ENCODE measurements at regions not wholly inside any gene's neighbourhood (a gene's known extent, or its start where the extent isn't known, plus 50 kb on each side); places are given as distances from the start of the nearest gene placed in this dataset.
"Not testable (repeated sequence)": the region's sequence is repeated elsewhere in the genome, so short reads cannot be mapped to it uniquely, and the experiment has no call there.

DNA sequence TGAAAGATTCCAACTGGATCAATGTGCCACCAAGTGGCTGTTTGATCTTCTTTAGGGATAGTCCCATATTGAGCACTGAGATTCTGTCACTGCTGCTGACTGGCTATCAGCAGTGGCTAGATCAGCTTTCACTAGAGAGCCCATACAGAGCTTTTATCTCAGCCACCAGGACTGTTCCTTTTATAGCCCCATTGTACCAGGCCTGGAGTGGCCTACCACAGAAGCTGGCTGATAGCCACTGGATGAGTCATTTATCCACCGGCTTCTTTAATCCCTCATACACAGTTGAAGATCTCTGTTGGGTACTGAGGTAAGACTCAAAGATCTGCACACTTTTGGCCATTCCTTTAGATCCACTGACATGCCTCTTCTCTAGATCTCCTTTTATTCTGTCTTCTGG is 1101.1 kb downstream of the SORCS3 start:
- Histone ChIP-seq H3K27me3 (ENCODE audit: insufficient read depth, low read length) (no peaks in the 10 kb centered on the region), H3K9me3 (ENCODE audit: low read length) (no peaks in the 10 kb centered on the region), H3K4me3 (ENCODE audit: low read length) (no peak overlapping the region), H3K4me1 (ENCODE audit: insufficient read depth, low read length) (no peaks in the 10 kb centered on the region), H2AFZ (ENCODE audit: low read depth, low read length) (no peak overlapping the region), H3K36me3 (ENCODE audit: insufficient read depth, low read length) (no peaks in the 10 kb centered on the region)

DNA sequence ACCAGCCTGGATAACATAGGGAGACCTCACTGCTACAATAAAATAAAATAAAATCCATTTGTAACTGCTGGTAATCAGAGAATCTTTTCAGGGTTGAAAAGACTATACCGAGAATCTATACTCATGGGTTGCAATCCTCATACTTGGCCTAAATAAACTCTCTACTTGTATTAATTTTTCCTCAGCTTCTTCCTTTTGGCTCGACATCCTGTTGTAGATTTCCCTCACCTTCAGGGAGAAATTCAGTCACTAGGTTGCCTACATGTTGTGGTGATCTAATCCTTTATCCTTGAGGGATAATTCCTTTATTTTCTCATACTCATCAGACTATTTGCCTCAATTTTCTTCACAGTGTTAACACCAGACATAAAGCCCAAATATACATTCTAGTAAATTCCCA is 1093.4 kb downstream of the SORCS3 start:
- Histone ChIP-seq H3K4me3 (ENCODE audit: low read length) (no peak overlapping the region), H3K9me3 (ENCODE audit: low read length) (no peaks in the 10 kb centered on the region), H3K36me3 (ENCODE audit: insufficient read depth, low read length) (no peaks in the 10 kb centered on the region), H3K4me1 (ENCODE audit: insufficient read depth, low read length) (no peaks in the 10 kb centered on the region), H3K27me3 (ENCODE audit: insufficient read depth, low read length) (no peaks in the 10 kb centered on the region), H2AFZ (ENCODE audit: low read depth, low read length) (no peak overlapping the region)

DNA sequence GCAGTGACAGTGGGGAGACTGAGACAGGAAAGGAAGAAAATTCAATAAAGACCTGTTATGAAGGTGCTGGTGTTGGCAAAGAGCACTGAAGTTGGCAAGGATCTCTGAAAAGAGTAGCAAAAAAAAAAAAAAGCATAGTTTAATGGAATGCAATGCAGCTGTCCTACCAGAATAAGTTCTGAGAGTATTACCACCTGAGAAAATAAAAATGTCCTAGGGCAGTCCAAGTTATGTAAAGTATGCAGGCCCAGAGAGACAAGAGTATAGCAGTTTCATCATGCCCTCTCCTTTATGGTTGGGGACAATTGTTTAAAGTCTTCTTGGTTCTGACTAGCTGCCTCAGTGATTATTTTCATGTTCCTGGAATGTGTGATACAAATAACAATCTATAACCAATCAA is 1092.8 kb downstream of the SORCS3 start:
- Histone ChIP-seq H3K4me1 (ENCODE audit: insufficient read depth, low read length) (no peaks in the 10 kb centered on the region), H3K36me3 (ENCODE audit: insufficient read depth, low read length) (no peaks in the 10 kb centered on the region), H3K9me3 (ENCODE audit: low read length) (no peaks in the 10 kb centered on the region), H3K4me3 (ENCODE audit: low read length) (no peak overlapping the region), H3K27me3 (ENCODE audit: insufficient read depth, low read length) (no peaks in the 10 kb centered on the region), H2AFZ (ENCODE audit: low read depth, low read length) (no peak overlapping the region)

DNA sequence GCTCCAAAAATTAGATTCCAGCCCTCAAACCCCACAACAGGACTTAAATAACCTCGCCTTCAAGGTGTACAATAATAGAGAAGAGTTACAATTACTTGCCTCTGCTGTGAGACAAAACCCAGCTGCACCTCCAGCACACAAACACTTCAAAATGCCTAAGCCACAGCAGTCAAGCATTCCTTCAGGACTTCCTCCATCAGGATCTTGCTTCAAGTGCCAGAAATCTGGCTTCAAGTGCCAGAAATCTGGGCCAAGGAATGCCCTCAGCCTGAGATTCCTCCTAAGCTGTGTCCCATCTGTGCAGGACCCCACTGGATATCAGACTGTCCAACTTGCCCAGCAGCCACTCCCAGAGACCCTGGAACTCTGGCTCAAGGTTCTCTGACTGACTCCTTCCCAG is 1088.3 kb downstream of the SORCS3 start:
- no peak overlapping the region for H2AFZ ChIP-seq (ENCODE audit: low read depth, low read length)
- H3K9me3 ChIP-seq (ENCODE audit: low read length), result no peaks in the 10 kb centered on the region
- H3K27me3 ChIP-seq (ENCODE audit: insufficient read depth, low read length), result no peaks in the 10 kb centered on the region
- no peaks in the 10 kb centered on the region for H3K36me3 ChIP-seq (ENCODE audit: insufficient read depth, low read length)
- H3K4me3 ChIP-seq (ENCODE audit: low read length), result no peak overlapping the region
- H3K4me1 ChIP-seq (ENCODE audit: insufficient read depth, low read length), result no peaks in the 10 kb centered on the region

DNA sequence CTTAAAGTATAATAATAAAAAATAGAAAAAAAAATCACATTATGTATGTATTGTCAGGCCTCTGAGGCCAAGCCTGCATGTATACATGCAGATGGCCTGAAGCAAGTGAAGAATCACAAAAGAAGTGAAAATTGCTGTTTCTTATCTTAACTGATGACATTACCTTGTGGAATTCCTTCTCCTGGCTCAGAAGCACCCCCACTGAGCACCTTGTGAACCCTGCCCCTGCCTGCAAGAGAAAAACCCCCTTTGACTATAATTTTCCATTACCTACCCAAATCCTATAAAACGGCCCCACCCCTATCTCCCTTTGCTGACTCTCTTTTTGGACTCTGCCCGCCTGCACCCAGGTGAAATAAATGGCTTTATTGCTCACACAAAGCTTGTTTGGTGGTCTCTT is 1086.5 kb downstream of the SORCS3 start:
- not testable (repeated sequence) for H3K4me1 ChIP-seq (ENCODE audit: insufficient read depth, low read length); H2AFZ ChIP-seq (ENCODE audit: low read depth, low read length)

DNA sequence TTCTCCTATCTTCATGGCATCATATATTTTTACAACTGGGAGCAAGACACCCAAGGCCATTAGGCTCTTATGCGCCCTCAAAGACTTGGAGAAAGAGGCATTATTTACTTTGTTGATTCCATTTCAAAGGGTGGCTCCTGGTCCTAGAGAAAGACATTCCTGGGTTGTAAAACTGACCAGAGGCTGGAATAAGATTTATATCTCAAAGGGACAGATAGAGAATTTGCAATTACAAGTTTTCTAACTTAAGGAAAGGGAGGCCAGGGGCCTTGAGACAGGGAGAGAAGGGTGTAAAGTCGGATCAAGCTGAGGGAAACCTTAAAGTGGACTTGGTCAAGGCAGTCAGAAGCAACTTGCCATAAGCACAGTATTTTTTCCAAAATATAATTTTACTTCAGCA is 1086.0 kb downstream of the SORCS3 start:
- no peaks in the 10 kb centered on the region for H3K27me3 ChIP-seq (ENCODE audit: insufficient read depth, low read length)
- no peak overlapping the region for H3K4me3 ChIP-seq (ENCODE audit: low read length)

More for the DNA sequence above, 1086.5 kb downstream of the SORCS3 start:
- H3K9me3 ChIP-seq (ENCODE audit: low read length); H3K27me3 ChIP-seq (ENCODE audit: insufficient read depth, low read length); H3K4me3 ChIP-seq (ENCODE audit: low read length); H3K36me3 ChIP-seq (ENCODE audit: insufficient read depth, low read length): not testable (repeated sequence)

DNA sequence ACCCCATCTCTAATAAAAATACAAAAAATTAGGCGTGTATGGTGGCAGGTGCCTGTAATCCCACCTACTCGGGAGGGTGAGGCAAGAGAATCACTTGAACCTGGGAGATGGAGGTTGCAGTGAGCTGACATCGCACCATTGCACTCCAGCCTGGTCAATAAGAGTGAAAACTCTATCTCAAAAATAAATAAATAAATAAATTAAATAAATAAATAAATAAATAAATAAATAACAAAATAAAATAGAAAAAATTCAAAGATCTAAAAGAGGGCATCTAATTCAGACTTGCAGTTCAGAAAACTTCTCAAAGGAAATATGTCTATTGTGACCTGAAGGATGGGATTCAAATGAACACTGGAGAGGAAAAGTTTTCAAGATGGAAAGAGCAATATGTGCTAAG is 1085.1 kb downstream of the SORCS3 start:
- Histone ChIP-seq H2AFZ (ENCODE audit: low read depth, low read length) (no peak overlapping the region), H3K27me3 (ENCODE audit: insufficient read depth, low read length) (no peaks in the 10 kb centered on the region), H3K9me3 (ENCODE audit: low read length) (no peaks in the 10 kb centered on the region), H3K4me3 (ENCODE audit: low read length) (no peak overlapping the region), H3K36me3 (ENCODE audit: insufficient read depth, low read length) (no peaks in the 10 kb centered on the region), H3K4me1 (ENCODE audit: insufficient read depth, low read length) (no peaks in the 10 kb centered on the region)

More for the DNA sequence above, 1086.0 kb downstream of the SORCS3 start:
- Histone ChIP-seq H2AFZ (ENCODE audit: low read depth, low read length) (no peak overlapping the region), H3K4me1 (ENCODE audit: insufficient read depth, low read length) (no peaks in the 10 kb centered on the region), H3K36me3 (ENCODE audit: insufficient read depth, low read length) (no peaks in the 10 kb centered on the region), H3K9me3 (ENCODE audit: low read length) (no peaks in the 10 kb centered on the region)

DNA sequence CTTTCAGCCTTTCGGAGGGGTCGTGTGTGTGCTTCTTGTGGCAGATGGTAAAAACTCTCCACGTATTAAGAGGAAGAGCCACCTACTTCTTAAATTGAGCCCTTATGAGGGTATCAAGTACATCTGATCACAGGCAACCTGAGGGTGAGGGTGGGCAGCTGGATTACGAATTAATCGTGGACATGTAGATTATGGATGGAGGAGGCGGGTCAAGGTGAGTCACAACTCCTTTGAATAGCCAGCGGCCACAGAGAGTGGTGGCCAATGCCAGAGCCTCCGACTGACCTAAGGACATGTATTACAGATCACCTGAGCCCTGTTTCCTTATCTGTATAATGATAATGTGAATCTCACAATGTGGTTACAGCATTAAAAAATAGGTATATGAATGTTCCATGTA is 1083.9 kb downstream of the SORCS3 start:
- Histone ChIP-seq H3K4me1 (ENCODE audit: insufficient read depth, low read length) (no peaks in the 10 kb centered on the region), H2AFZ (ENCODE audit: low read depth, low read length) (no peak overlapping the region), H3K36me3 (ENCODE audit: insufficient read depth, low read length) (no peaks in the 10 kb centered on the region), H3K27me3 (ENCODE audit: insufficient read depth, low read length) (no peaks in the 10 kb centered on the region), H3K4me3 (ENCODE audit: low read length) (no peak overlapping the region), H3K9me3 (ENCODE audit: low read length) (no peaks in the 10 kb centered on the region)

DNA sequence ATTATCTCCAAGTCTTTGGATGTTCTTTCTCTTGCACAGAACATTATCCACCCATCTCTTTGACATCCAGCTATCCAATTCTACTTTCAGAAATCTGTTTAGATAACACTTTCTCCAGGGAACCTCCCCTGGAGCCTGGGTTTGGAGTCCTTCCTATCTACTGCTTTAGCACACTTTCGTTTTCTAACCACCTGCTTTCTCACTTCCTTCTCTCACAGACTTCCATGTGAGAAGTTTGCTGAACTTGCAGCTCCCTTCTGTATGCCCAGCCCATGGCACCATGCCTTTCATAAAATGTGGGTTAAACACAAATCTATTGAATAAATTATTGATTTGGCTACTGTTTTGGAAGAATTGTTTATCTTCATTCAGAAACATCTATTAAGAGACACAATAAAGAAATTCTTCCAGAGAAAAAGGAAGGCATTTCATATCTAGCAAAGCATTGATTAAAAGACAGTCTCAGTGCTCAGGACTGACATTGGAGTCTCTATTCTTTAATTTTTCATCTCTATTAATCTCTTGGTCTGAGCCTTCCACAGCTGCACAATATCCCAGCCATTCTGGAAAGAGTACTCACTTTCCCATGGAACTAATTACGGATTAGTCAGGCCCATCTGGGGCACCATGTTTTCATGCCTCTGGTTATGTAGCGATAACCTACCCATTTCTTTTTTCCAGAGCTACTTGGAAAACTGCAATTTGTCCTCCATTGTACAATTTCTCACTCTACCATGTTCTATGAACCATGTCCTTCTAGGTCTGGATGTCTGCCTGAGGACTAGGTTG is 1077.3 kb downstream of the SORCS3 start:
- Histone ChIP-seq H3K4me1 (ENCODE audit: insufficient read depth, low read length) (no peaks in the 10 kb centered on the region), H3K27me3 (ENCODE audit: insufficient read depth, low read length) (no peaks in the 10 kb centered on the region), H3K9me3 (ENCODE audit: low read length) (no peaks in the 10 kb centered on the region), H3K4me3 (ENCODE audit: low read length) (no peak overlapping the region), H2AFZ (ENCODE audit: low read depth, low read length) (no peak overlapping the region), H3K36me3 (ENCODE audit: insufficient read depth, low read length) (no peaks in the 10 kb centered on the region)

DNA sequence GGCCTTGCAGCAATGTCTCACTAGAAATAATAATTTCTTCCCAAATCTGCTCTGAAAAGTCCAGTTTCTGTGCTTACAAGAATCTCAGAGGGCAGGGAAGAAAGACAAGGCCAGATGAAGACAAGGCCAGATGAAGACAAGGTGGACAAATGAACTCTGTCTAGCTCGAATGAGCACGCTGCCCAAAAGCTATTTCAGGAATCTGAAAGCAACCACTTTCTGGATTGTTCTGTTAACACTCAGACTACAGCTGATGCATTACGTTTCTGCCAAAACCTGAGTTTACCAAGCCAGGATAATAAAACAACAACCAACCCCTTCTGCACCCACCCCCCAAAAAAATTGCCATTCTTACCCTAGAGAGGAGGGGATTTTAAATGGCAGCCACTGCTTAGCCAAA is 1073.6 kb downstream of the SORCS3 start:
- H3K27me3 ChIP-seq (ENCODE audit: insufficient read depth, low read length), result no peaks in the 10 kb centered on the region
- no peaks in the 10 kb centered on the region for H3K4me1 ChIP-seq (ENCODE audit: insufficient read depth, low read length)
- no peak overlapping the region for H2AFZ ChIP-seq (ENCODE audit: low read depth, low read length)

DNA sequence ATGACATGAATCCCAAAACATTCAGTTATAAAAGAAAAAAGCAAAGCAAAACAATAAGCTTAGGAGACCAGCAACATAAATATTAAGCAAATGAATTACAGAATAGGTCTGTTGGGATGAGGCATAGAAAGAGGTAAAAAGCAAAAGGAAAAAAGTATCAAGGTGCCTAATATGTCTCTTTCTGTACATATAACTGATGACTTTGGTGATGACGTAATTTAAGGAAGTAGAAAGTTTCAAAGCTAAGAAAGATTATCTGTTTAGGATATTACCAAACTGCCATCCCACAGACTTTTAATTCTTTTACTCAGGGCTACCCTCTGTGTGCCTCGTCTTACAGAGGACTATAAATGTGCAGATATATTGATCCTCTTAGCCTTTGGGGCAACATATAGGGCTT is 1066.5 kb downstream of the SORCS3 start:
- Histone ChIP-seq H3K27me3 (ENCODE audit: insufficient read depth, low read length) (no peaks in the 10 kb centered on the region), H2AFZ (ENCODE audit: low read depth, low read length) (no peak overlapping the region), H3K4me1 (ENCODE audit: insufficient read depth, low read length) (no peaks in the 10 kb centered on the region), H3K36me3 (ENCODE audit: insufficient read depth, low read length) (no peaks in the 10 kb centered on the region), H3K4me3 (ENCODE audit: low read length) (no peak overlapping the region), H3K9me3 (ENCODE audit: low read length) (no peaks in the 10 kb centered on the region)

More for the DNA sequence above, 1073.6 kb downstream of the SORCS3 start:
- Histone ChIP-seq H3K4me3 (ENCODE audit: low read length) (no peak overlapping the region), H3K9me3 (ENCODE audit: low read length) (no peaks in the 10 kb centered on the region), H3K36me3 (ENCODE audit: insufficient read depth, low read length) (no peaks in the 10 kb centered on the region)

DNA sequence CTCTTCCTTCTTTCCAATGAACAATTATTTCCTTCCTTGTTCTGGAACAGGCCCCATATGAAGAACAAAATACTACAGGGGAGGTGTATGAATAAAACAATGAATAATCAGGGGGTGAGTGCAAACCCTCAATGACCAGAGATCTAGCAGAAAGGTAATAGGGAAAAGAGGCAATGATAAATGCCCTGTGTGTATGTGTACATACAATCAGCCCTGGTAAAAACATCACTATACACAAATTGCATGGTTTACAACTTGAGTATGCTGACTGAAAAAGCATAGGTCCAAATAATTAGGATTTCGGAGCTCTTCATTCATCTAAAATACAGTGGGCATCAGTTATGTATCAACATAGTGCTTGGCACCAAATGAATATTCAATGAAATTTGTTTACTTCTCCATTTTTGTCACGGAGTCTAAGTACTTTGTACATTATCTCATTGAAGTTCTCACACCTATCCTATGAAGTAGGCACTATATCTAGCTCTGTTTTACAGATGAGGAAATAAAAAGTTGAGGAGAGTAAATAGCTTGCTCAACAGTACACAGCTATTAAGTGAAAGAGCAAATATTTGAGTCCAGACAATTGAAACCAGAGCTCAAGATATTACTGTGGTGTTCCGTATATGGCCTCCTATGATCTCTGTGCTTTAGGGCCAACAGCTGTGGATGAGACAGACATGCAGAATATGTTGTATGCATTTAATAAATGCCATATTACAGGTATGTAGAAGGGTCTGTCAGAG is 1065.4 kb downstream of the SORCS3 start:
- Histone ChIP-seq H3K4me3 (ENCODE audit: low read length) (no peak overlapping the region), H3K4me1 (ENCODE audit: insufficient read depth, low read length) (no peaks in the 10 kb centered on the region), H3K27me3 (ENCODE audit: insufficient read depth, low read length) (no peaks in the 10 kb centered on the region), H2AFZ (ENCODE audit: low read depth, low read length) (no peak overlapping the region), H3K9me3 (ENCODE audit: low read length) (no peaks in the 10 kb centered on the region), H3K36me3 (ENCODE audit: insufficient read depth, low read length) (no peaks in the 10 kb centered on the region)

DNA sequence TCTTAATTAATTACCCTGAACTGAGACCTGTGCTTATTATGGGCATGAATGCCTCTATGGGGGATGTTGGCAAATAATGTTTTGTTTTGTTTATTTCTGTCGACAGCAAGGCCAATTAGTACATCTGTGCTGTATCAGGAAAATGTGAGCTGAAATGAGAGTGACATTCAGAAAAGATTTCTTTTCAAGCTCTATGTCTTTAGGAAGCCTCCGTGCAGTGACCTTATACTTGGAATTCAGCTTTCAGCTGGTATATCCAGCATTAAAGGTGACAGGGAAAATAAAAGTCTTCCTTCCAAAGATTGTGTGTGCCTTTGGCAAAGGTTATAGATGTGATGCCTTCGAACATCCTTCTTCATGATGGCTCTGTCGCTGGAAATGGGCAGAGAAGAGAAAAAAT is 1061.1 kb downstream of the SORCS3 start:
- H3K36me3 ChIP-seq (ENCODE audit: insufficient read depth, low read length), result no peaks in the 10 kb centered on the region
- no peaks in the 10 kb centered on the region for H3K27me3 ChIP-seq (ENCODE audit: insufficient read depth, low read length)
- H3K4me1 ChIP-seq (ENCODE audit: insufficient read depth, low read length), result peaks cover 9% of the 10 kb centered on the region
- H2AFZ ChIP-seq (ENCODE audit: low read depth, low read length), result no peak overlapping the region
- no peaks in the 10 kb centered on the region for H3K9me3 ChIP-seq (ENCODE audit: low read length)
- H3K4me3 ChIP-seq (ENCODE audit: low read length), result no peak overlapping the region

Measured in neuron (in vitro differentiated cells).